ENCODE measurements at regions not wholly inside any gene's neighbourhood (a gene's known extent, or its start where the extent isn't known, plus 50 kb on each side); places are given as distances from the start of the nearest gene placed in this dataset.
"Not testable (repeated sequence)": the region's sequence is repeated elsewhere in the genome, so short reads cannot be mapped to it uniquely, and the experiment has no call there.

DNA sequence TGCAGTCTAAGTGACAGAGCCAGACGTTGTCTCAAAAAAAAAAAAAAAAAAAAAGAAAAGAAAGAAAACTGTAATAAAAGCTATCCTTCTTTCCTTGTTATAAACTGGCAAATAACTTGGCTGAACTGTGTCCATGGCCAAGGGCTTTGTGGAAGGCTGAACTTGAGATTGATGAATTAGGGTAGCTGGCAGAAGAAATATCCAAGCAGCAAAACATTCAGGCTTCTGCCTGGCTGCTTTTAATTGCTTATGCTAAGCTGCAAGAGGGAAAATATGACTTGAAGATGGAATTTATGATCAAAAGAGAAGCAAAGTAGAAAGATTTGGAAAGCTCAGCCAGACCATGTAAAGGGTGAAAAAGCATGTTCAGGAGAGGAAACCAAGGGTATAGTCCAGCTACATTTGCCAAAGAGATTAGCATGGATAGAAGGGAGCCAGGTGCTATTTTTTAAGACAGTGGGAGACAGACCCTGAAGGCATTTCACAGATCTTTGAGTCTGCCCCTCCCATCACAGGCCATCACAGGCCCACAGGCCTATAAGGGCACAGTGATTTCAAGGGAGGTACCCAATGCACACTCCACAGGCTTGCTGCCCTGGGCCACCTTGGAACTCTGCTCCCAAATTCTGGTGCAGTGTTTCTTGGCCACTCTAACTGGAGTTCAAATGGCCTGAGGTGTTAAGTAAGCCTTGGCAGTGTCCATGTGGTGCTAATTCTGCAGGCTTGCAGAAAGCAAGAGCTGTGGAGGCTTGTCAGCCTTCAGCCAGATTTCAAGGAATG lies 226.0 kb downstream of the AEBP2 start:
- DNase-seq (ENCODE audit: low read depth in 4 of 4, low spot score in 1 of 4), result no peak

DNA sequence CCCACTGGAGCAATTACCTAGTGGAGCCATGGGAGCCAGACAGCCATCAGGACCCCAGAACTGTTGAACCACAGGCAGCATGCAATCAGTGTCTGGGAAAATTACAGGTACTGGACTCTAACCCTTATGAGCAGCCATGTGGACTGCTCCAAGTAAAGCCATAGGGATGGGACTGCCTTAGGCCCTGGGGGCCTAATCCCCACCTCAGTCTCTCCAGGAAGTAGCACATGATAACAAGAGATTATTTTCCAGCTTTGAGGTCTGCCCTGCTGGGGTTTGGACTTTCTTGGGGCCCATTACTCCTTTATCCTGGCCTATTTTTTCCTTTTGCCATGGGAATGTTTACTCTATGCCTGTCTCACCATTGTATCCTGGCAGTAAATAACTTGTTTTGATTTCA lies 226.8 kb downstream of the AEBP2 start:
- DNase-seq (ENCODE audit: low read depth in 4 of 4, low spot score in 1 of 4), result no peak

DNA sequence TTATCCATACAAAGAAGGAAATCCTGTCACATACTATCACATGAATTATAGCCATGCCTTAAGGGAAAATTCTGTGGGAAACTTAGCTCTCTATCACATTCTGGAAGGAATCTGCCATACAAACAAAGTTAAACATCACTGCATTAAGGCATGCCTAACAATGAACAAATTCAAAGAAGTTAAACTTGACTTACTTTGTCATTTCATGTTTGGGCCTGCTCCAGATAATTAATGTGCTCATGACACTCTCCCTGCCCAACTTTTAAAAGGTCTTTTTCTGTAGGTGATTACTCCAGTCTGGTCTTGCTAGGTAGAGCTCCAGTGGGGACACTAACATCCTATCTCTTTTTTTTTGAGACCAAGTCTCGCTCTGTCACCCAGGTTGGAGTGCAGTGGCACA lies 230.5 kb downstream of the AEBP2 start:
- no peak for DNase-seq (ENCODE audit: low read depth in 4 of 4, low spot score in 1 of 4)

DNA sequence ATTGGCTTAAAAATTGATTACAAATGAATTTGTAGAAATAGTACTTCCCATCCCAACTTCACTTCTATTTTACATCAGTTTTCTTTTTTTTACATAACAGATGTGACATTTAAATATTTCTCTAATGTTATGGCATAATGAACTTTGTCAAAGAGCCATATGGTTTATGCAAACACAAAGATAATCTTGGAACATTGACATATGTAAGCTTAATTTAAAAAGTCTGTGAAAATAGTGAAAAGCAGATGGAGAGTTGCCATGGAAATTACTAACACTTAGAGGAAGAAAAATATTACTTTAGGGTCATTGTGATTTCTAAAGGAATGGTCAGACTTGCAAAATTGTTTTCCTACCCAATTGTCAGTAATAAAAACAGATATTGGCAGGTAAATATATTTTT lies 232.4 kb downstream of the AEBP2 start:
- DNase-seq (ENCODE audit: low read depth in 4 of 4, low spot score in 1 of 4), result no peak

DNA sequence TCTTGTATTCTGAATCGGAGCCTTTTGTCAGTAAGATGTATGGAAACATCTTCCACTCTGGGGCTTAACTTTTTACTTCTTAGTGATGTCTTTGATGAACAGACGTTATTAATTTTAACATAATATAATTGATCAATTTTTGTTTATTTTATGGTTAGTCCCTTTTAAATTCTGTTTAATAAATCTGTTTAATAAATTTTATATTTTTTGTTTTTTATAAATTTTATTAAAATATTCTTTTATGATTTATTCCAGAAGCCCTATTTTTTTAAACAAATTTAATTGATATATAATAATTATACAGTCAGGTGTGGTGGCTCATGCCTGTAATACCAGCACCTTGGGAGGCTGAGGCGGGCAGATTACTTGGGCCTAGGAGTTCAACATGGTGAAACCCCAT lies 235.1 kb downstream of the AEBP2 start:
- no peak for DNase-seq (ENCODE audit: low read depth in 4 of 4, low spot score in 1 of 4)

DNA sequence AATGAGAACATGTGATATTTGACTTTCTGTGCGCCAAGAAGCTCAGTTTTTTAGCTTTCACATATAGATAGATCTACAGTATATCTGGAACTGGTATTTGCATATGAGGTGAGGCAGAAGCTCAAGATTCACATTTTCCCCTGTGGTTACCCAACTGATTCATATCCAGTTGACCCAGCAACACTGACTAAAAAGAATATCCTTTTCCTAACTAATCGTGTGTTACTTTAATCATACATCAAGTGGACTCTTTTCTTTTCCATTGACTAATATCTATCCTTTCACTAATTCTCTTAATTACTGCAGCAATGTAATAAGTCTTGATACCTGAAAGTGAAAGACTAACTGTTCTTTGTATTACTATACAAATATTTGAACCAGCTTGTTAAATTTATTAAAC lies 236.1 kb downstream of the AEBP2 start:
- no peak for DNase-seq (ENCODE audit: low read depth in 4 of 4, low spot score in 1 of 4)

DNA sequence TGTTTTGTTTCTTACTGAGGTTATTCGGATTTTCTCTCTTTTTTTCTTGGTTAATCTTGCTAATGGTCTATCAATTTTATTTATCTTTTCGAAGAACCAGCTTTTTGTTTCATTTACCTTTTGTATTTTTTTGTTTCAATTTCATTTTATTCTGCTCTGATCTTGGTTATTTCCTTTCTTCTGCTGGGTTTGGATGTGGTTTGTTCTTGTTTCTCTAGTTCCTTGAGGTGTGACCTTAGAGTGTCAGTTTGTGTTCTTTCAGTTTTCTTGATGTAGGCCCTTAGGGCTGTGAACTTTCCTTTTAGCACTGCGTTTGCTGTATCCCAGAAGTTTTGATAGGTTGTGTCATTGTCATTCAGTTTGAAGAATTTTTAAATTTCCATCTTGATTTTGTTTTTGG lies 239.2 kb downstream of the AEBP2 start:
- DNase-seq (ENCODE audit: low read depth in 4 of 4, low spot score in 1 of 4), result not testable (repeated sequence)

DNA sequence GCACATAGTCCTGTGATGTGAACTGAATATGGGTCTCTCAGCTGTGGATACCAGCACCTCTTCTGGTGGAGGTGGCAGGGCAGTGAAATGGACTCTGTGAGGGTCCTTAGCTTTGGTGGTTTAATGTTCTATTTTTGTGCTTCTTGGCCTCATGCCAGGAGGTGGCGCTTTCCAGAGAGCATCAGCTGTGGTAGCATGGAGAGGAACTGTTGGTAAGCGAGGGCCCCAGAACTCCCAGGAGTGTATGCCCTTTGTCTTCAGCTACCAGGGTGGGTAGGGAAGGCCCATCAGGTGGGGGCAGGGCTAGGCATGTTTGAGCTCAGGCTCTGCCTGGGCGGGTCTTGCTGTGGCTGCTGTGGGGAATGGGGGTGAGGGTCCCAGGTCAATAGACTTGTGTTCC lies 241.7 kb downstream of the AEBP2 start:
- no peak for DNase-seq (ENCODE audit: low read depth in 4 of 4, low spot score in 1 of 4)

DNA sequence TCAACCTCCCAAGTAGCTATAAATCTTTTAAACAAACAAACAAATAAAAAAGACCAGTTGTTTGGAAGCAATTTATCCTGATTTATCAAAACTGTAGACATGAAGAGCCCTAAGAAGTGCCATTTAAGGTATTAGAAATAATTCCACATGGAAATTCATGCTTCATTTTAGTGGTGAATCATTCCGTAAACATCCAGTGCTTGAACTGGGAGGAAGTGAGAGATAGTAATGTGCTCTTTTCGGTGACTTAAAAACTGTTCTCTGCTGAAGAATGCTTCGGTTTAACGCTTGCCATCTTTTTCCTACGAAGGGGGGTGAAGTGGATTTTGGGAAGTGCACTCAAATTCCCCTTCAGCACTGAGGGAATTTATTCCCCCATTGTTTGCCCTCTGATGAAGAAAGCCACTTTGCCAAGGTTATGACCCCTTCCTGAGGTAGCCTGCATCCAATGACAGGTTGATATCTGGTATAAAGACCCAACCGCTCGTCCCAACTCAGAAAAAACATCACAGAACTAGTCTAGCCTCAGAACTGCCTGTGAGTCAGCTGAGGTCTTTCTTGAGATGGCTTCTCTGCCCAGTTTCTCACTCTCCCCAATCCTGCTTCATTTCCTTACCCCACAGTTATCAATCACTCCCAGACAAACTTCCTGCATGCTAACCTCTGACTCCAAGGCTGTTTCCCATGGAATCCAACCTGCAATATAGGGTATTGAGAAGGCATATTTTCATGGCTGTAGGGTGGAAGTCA lies 244.1 kb downstream of the AEBP2 start:
- DNase-seq (ENCODE audit: low read depth in 4 of 4, low spot score in 1 of 4), result no peak

DNA sequence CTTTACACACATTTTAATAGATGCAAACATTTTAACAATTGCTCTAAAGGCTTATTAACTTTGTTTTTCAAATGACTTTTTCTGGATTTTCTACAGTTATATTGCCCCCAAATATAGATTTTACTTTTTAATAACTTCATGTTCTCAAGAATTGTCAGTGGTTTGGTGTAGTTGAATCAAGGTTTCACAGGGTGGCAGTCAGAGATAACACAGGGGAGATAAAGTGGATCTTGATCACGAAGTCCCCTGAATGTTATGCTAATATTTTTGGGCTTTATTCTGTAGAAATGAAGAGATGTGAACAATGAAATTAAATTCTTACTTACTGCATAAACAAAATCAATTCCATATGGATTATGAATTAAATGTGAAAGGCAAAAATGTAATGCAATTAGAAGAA lies 248.1 kb downstream of the AEBP2 start:
- DNase-seq (ENCODE audit: low read depth in 4 of 4, low spot score in 1 of 4), result no peak

DNA sequence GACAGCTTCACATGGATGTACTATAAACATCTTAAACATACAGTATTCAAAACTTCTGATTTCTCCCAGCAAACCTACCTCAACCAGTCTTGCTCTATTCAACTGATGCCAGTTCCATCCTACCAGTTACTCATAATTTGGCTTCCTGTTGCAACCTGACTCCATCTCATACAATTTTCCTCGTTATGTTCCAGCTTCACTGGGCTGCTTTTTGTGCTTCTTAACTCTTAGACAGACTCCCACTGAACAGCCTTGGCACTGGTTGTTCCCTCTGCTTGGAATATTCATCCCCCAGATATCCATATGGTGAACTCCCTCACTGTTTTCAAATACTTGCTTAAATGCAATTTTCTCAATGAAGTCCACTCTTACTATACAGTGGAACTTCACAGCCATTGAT lies 249.2 kb downstream of the AEBP2 start:
- no peak for DNase-seq (ENCODE audit: low read depth in 4 of 4, low spot score in 1 of 4)

DNA sequence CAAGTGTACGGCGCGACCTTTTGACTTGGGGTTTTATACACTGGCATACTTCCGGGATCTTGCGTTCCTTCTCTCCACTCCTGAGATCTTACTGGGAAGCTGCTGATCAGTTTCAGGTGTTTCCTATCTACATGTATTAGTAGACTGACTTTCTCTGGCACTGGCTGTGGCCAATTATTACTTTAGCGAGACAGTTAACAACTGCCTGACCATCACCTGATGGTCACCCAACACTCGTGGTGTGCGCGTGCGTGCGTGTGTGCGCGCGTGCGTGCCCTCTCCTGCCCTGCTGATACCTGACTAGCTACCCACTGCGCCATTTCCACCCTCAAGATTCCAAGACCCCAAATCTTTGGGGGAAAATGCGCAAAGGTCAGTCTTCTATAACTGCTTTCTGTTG lies 249.9 kb downstream of the AEBP2 start:
- DNase-seq (ENCODE audit: low read depth in 4 of 4, low spot score in 1 of 4), result no peak

DNA sequence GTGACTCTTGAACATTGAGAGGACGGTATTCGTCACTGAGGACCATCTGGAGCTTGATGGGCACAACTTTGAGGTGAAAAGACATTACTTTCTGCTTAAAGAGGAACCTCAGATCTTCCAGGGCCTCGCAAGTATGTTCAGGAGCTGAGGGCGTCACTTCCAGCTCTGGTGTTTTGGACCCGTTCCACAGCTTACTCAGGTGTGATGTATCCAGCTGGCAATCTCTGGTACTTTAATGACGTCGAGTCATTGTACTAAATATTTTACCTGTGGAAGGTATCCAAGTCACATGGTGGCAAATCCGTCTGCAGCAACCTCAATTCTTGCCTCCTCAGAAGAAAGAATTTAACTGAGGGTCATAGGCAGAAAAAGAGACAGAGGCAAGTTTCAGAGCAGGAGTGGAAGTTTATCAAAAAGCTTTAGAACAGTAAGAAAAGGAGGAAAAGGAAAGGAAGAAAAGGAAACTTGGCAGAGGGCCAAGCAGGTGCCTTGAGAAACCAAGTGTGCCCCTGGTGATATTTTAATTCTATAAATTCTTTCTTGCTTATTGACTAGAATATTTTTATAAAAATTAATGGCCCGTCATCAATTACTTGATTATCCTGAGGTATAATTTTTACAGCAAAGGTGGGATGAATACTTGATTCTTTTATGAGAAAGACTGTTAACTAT lies 250.6 kb downstream of the AEBP2 start:
- DNase-seq (ENCODE audit: low read depth in 4 of 4, low spot score in 1 of 4), result no peak

DNA sequence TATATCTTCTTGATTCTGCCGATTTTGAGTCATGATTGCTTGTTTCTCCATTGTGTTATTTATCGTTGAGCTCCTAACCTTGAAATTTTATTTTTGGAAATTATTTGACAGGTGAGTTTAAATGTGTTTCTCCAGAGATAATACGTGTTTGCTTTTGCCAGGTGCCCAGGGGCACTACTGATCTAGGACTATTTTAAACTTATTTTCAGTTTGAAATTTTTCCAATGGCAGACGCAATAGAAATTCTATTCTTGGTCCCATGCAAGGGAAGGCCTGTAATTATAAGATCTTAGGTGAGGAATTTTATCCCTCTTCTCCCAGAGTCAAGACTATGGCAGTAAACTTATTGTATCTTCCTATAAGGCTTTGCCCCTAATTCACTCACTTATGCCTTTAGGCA lies 252.8 kb downstream of the AEBP2 start:
- no peak for DNase-seq (ENCODE audit: low read depth in 4 of 4, low spot score in 1 of 4)

DNA sequence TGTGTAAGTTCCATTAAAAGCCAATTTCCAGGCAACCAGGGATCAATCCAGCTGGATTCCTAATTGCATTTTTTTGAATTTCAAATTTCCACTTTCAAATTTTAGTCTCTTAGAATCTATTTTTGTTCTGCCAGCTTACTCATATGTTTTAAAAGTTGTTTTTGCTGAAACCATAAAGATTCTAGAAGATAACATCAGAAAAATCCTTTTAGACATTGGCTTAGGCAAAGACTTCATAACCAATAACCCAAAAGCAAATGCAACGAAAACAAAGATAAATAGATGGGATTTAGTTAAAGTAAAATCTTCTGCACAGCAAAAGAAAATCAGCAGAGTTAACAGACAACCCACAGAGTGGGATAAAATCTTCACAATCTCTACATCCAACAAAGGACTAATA lies 253.3 kb downstream of the AEBP2 start:
- no peak for DNase-seq (ENCODE audit: low read depth in 4 of 4, low spot score in 1 of 4)

DNA sequence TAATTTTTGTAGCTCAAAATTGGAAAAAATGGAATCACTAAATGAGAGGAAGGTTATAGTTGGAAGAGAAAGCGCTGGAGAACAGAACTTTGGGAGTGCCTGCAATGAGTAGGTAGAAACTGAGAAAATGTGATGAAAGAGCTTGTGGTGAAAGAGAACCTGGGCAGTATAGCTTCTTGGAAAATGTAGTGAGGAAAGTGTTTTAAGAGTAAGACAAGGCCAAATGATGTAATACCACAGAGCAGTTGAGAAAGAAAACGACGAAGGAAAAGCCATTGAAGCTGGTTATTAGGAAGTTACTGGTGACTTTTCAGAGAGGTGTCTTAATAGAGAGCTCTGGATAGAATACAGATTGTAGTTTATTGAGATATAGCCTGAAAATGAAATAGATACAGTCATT lies 255.3 kb downstream of the AEBP2 start:
- no peak for DNase-seq (ENCODE audit: low read depth in 4 of 4, low spot score in 1 of 4)

DNA sequence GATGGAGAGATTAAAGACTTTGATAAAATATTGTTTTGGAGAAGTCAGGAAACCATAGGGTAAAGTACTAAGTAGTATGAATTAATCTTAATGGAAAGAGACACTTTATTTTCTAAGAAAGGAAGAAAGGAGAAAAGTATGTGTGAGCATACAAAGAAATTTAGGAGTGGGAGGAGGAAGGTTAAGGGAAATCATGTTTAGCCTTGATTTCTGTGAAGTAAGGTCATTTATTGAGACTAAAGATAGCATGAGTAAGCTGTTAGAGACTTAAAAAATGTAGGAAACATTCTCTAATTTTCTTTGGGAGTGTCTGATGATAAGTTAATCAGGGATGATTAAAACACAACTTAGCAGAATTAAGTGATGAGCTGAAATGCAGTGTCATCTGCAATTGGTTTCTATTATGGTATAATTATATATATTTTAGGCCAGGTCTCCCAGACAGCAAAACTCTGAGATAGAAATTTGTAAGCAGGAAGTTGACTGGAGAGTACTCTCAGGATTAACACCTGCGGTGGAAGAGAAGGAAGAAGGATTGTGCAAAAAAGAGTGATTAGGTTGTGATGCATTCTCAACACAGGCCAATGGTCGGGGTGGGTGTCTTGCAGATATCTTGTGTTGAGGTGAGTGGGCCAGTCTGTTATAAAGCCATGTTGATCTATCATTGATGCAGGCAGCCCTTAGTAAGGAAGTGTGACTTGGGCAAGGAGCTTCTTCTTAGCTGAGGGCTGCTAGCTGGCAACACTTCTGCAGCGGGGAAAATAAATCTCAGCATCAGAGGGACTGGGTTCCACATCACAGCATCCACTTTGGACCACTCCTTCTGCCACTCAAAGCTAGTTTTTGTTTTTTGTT lies 256.2 kb downstream of the AEBP2 start:
- DNase-seq (ENCODE audit: low read depth in 4 of 4, low spot score in 1 of 4), result no peak

DNA sequence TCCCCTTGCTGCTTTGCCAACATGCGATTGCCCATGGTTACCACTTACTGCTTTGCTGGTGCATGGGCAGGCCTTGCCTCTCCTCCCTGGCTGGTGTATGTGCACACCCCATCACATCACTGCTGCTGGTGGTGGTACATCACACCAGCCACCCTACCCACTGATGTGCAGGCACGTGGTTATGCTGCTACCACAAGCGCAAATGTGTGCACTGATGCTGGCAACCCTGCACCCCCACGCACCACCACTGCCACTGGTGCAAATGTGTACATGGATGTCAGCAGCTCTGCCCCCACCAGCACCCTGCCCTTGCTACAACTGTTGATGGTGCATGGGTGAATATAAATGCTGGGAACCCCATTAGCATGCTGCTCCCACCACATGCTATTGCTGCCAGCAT lies 261.7 kb downstream of the AEBP2 start:
- DNase-seq (ENCODE audit: low read depth in 4 of 4, low spot score in 1 of 4), result no peak

DNA sequence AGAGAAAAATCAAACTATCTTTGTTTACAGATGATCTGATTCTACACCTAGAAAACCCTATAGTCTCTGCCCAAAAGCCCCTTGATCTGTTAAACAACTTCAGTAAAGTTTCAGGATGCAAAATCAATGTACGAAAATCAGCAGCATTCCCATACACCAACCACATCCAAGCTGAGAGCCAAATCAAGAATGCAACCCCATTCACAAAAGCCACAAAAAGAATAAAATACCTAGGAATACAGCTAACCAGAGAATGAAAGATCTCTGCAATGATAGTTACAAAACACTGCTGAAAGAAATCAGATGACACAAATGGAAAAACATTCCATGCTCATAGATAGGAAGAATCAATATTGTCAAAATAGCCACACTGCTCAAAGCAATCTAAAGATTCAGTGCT lies 265.7 kb downstream of the AEBP2 start:
- DNase-seq (ENCODE audit: low read depth in 4 of 4, low spot score in 1 of 4), result no peak

DNA sequence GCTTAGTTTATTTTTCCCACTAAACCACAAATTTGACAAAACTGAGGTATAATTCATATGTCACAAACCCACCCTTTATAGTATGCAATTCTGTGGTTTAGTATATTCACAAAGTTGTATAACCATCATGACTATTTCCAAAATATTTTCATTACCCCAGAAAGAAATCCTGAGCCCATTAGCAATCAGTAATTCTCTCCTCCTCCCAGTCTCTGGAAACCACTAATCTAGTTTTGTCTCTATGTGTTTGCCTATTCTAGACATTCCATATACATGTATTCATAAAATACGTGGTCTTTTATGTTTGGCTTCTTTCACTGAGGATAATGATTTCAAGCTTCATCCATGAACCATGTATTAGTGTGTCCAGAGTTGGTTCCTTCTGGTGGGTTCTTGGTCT lies 267.6 kb downstream of the AEBP2 start:
- DNase-seq (ENCODE audit: low read depth in 4 of 4, low spot score in 1 of 4), result no peak

DNA sequence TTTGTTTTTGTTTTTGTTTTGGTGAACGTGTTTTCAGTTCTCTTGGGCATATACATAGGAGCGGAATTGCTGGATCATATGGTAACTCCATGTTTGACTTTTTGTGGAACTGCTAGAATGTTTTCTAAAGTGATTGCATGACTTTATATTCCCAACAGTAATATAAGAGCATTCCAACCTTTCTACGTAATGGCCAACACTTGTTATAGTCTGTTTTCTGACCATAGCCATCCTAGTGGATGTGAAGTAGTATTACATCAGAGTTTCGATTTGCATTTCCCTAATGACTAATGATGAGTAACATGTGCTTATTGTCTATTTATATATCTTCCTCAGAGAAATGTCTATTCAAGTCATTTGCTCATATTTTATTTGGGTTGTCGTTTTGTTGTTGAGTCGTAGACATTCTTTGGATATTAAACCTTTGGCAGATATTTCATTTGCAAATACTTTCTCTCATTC lies 268.7 kb downstream of the AEBP2 start:
- no peak for DNase-seq (ENCODE audit: low read depth in 4 of 4, low spot score in 1 of 4)

All from stimulated activated CD4-positive, alpha-beta T cell treated with anti-CD3 and anti-CD28 coated beads, Interleukin-1b, Interleukin-23, amount 100 ng/mL, for 24 hours (primary cell).